Esophagus muscularis mucosa (tissue), 3 donors: ENCODE measurements at regions not wholly inside any gene's neighbourhood (a gene's known extent, or its start where the extent isn't known, plus 50 kb on each side); places are given as distances from the start of the nearest gene placed in this dataset.

Source experiments
- CTCF ChIP-seq, 3 experiments: fragments of 200-600 bp in 2 of 3; fragments of 450-650 bp in 1 of 3; sonication (generic) in 2 of 3; IDR thresholded peaks; one replicate each; pipeline ENCODE4 v1.5.1; 2017 to 2019; ENCODE audit warnings: antibody characterized with exemption in 3 of 3, mild to moderate bottlenecking in 2 of 3, moderate library complexity in 1 of 3
- POLR2A ChIP-seq: fragments of 450-650 bp; IDR thresholded peaks from one replicate; pipeline ENCODE4 v1.6.1; 2017; ENCODE audit warnings: antibody characterized with exemption, moderate library complexity, mild to moderate bottlenecking, low read depth
- POLR2AphosphoS5 ChIP-seq, 2 donors: sonication (generic); formaldehyde crosslinking; IDR thresholded peaks; one replicate each; pipeline ENCODE4 v1.6.1; 2017; ENCODE audit warnings: antibody characterized with exemption in 2 of 2

- TF ChIP-seq CTCF (IDR thresholded peaks at IDR 0.05) (no peak), POLR2AphosphoS5 (IDR thresholded peaks at IDR 0.05) (no peak), POLR2A (no peak)
Observed at GRCh38 chr15:61715082-61715481, 345.2 kb downstream of the VPS13C start.
